PC-3 (cell line): ENCODE measurements at regions not wholly inside any gene's neighbourhood (a gene's known extent, or its start where the extent isn't known, plus 50 kb on each side); places are given as distances from the start of the nearest gene placed in this dataset.

Source experiments
- ATAC-seq: fragments of 200-7000 bp; cut with Tn5 transposase; 2 replicates; pipeline ENCODE4 v1.9.1; 2020; ENCODE audit warnings: mild to moderate bottlenecking, moderate library complexity
- BruUV-seq: library from RNA; stranded (reverse); fragments of 400-500 nt; replicated peaks from 2 replicates; lab custom pipeline; 2021; lab: Mats Ljungman, UMichigan
- CTCF ChIA-PET: fragments of 300-600 bp; sonication (Branson Sonifier 250); formaldehyde crosslinking; loops from one replicate; lab custom pipeline; 2022; ENCODE audit warnings: antibody characterized with exemption; lab: Charles Lee
- POLR2A ChIA-PET: fragments of 300-600 bp; sonication (Branson Sonifier 250); formaldehyde crosslinking; loops from one replicate; lab custom pipeline; 2022; ENCODE audit warnings: antibody characterized with exemption; ENCODE audit not compliant: unreplicated experiment; lab: Charles Lee
- DNase-seq: peaks from one replicate; pipeline ENCODE4 v3.0.0-alpha.2; 2015
- H2AFZ ChIP-seq: fragments of 300-600 bp; sonication (generic); 2 replicates; pipeline ENCODE4 v1.6.0; 2016; ENCODE audit warnings: antibody characterized with exemption, low read length
- H3F3A ChIP-seq: fragments of 300-600 bp; sonication (generic); one replicate; pipeline ENCODE4 v1.6.0; 2017; ENCODE audit warnings: antibody characterized with exemption, low read length, control low read depth, mild to moderate bottlenecking; ENCODE audit not compliant: unreplicated experiment
- H3K27ac ChIP-seq: fragments of 300-600 bp; sonication (generic); 2 replicates; pipeline ENCODE4 v1.5.1; 2016; ENCODE audit warnings: mild to moderate bottlenecking, low read length
- H3K27me3 ChIP-seq: fragments of 300-600 bp; sonication (generic); 2 replicates; pipeline ENCODE4 v1.6.1; 2016; ENCODE audit warnings: low read length, mixed read lengths
- H3K36me3 ChIP-seq: fragments of 300-600 bp; sonication (generic); 2 replicates; pipeline ENCODE4 v1.6.1; 2016; ENCODE audit warnings: low read depth, mixed run types, low read length, mixed read lengths
- H3K4me1 ChIP-seq: fragments of 300-600 bp; sonication (generic); 2 replicates; pipeline ENCODE4 v1.5.1; 2016; ENCODE audit warnings: low read length; ENCODE audit not compliant: insufficient read depth
- H3K4me2 ChIP-seq: fragments of 300-600 bp; sonication (generic); 2 replicates; pipeline ENCODE4 v1.6.0; 2016; ENCODE audit warnings: low read length
- H3K4me3 ChIP-seq: fragments of 300-600 bp; sonication (generic); 2 replicates; pipeline ENCODE4 v1.5.1; 2016; ENCODE audit warnings: mild to moderate bottlenecking, low read length, mixed read lengths
- H3K79me2 ChIP-seq: fragments of 300-600 bp; sonication (generic); 2 replicates; pipeline ENCODE4 v1.6.1; 2017; ENCODE audit warnings: low read length, mixed read lengths
- H3K9ac ChIP-seq: fragments of 300-600 bp; sonication (generic); 2 replicates; pipeline ENCODE4 v1.6.0; 2016; ENCODE audit warnings: mild to moderate bottlenecking, low read length
- H3K9me2 ChIP-seq: fragments of 300-600 bp; sonication (generic); replicated peaks from 2 replicates; pipeline ENCODE4 v1.6.1; 2016; ENCODE audit warnings: mixed run types, low read length, mixed read lengths
- H3K9me3 ChIP-seq: fragments of 300-600 bp; sonication (generic); 2 replicates; pipeline ENCODE4 v1.6.1; 2016; ENCODE audit warnings: low read length, mixed read lengths
- H4K20me1 ChIP-seq: fragments of 300-600 bp; sonication (generic); 2 replicates; pipeline ENCODE4 v1.6.1; 2016; ENCODE audit warnings: low read length, mixed read lengths
- EZH2 ChIP-seq: fragments of 300-600 bp; sonication (generic); IDR thresholded peaks from one replicate; pipeline ENCODE4 v1.6.1; 2017; ENCODE audit warnings: antibody characterized with exemption, mild to moderate bottlenecking, low read length; ENCODE audit not compliant: unreplicated experiment
- EZH2phosphoT487 ChIP-seq: fragments of 300-600 bp; sonication (generic); IDR thresholded peaks from 2 replicates; pipeline ENCODE4 v1.6.1; 2018; ENCODE audit warnings: mild to moderate bottlenecking, antibody characterized with exemption, low read length, borderline replicate concordance
- intact Hi-C: fragments of 100-400 bp; cut with micrococcal nuclease; formaldehyde crosslinking; loops from 2 replicates; pipeline ENCODE4 v1.9.0; 2023
- TF ChIP-seq, protein P1 (sequence below): fragments of 300-600 bp; sonication (generic); conservative IDR thresholded peaks from 2 replicates; pipeline ENCODE4 v1.5.1; 2017; ENCODE audit warnings: antibody characterized with exemption, low read depth, mild to moderate bottlenecking, low read length

DNA sequence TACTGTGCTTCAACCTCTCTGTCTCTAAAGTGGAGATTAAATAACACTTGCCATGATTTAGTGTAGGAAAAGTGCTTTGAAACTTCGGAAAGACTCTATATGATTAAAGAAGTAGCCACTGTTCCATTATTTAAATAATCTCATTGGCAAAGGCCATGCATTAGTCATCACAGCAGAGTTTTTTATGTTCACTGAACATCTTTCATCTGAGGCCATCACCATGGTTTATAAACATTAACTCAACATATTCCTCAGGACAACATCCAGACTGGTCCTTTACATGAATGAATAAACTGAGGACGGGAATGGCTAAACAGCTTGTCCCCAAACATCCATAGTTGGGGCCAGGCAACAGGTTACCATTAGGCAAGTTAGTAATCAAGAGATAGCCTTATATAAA lies 124.6 kb upstream of the FRMD6 start:
- intact Hi-C loops, result no loop called here
- 0 out of 2 replicates have a peak overlapping the region, but pooled peaks have one; percentile 0 for H3K27ac ChIP-seq
- H3K79me2 ChIP-seq, result no peaks in the 10 kb centered on the region
- peaks cover 17% of the 10 kb centered on the region for H3K4me1 ChIP-seq
- H4K20me1 ChIP-seq, result no peaks in the 10 kb centered on the region
- no peak for TF ChIP-seq EZH2
- no peak for TF ChIP-seq EZH2phosphoT487
- TF ChIP-seq, protein P1, sequence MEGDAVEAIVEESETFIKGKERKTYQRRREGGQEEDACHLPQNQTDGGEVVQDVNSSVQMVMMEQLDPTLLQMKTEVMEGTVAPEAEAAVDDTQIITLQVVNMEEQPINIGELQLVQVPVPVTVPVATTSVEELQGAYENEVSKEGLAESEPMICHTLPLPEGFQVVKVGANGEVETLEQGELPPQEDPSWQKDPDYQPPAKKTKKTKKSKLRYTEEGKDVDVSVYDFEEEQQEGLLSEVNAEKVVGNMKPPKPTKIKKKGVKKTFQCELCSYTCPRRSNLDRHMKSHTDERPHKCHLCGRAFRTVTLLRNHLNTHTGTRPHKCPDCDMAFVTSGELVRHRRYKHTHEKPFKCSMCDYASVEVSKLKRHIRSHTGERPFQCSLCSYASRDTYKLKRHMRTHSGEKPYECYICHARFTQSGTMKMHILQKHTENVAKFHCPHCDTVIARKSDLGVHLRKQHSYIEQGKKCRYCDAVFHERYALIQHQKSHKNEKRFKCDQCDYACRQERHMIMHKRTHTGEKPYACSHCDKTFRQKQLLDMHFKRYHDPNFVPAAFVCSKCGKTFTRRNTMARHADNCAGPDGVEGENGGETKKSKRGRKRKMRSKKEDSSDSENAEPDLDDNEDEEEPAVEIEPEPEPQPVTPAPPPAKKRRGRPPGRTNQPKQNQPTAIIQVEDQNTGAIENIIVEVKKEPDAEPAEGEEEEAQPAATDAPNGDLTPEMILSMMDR, result no peak
- H3K4me2 ChIP-seq, result no peak overlapping the region
- H2AFZ ChIP-seq, result no peak overlapping the region
- H3K36me3 ChIP-seq, result no peaks in the 10 kb centered on the region
- no peaks in the 10 kb centered on the region for H3K9me3 ChIP-seq
- no peaks in the 10 kb centered on the region for H3F3A ChIP-seq
- ATAC-seq (peak; percentile 92), DNase-seq (peak; percentile 50)
- H3K4me3 ChIP-seq, result no peak overlapping the region
- CTCF ChIA-PET, result no interaction called here
- H3K27me3 ChIP-seq, result no peaks in the 10 kb centered on the region
- POLR2A ChIA-PET, result no interaction called here
- no peaks in the 10 kb centered on the region for H3K9me2 ChIP-seq
- H3K9ac ChIP-seq, result no peak overlapping the region
- BruUV-seq, result no TSS peak

DNA sequence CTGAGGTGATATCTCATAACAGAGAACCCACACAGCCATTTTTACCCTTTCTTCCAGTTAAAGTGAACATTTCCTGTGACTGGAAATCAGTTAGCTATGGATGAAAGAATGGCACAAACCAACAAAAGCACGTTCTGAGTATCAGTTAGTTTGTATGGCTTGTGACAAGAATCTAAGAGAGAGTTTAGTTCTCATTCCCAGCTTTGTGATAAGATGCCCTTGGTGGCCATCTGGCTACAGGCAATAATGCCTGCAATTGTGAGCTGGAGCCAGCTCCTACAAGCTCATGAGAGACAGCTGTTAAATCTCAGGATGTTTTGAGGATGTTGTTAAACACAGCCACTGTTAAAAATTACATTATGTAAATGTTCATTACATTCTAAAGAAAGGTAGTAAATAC lies 122.0 kb upstream of the FRMD6 start:
- H3K36me3 ChIP-seq, result no peaks in the 10 kb centered on the region
- CTCF ChIA-PET, result no interaction called here
- H2AFZ ChIP-seq, result no peak overlapping the region
- BruUV-seq, result no TSS peak
- peaks cover 32% of the 10 kb centered on the region for H3K4me1 ChIP-seq
- DNase-seq, result no peak
- no peaks in the 10 kb centered on the region for H3K27me3 ChIP-seq
- no peaks in the 10 kb centered on the region for H3K9me3 ChIP-seq
- H3K27ac ChIP-seq, result no peak overlapping the region
- H3F3A ChIP-seq, result peaks cover 17% of the 10 kb centered on the region
- no peaks in the 10 kb centered on the region for H3K9me2 ChIP-seq
- no peak for ATAC-seq
- TF ChIP-seq EZH2 (no peak), EZH2phosphoT487 (no peak)
- TF ChIP-seq, protein P1, result no peak
- POLR2A ChIA-PET, result no interaction called here
- intact Hi-C loops, result loop anchor here (5.0 kb wide), 2 partner anchors 72 to 222 kb away; no protein-coding TSS in a partner anchor
- no peak overlapping the region for H3K9ac ChIP-seq
- H3K79me2 ChIP-seq, result no peaks in the 10 kb centered on the region
- no peak overlapping the region for H3K4me2 ChIP-seq
- H4K20me1 ChIP-seq, result no peaks in the 10 kb centered on the region
- no peak overlapping the region for H3K4me3 ChIP-seq

DNA sequence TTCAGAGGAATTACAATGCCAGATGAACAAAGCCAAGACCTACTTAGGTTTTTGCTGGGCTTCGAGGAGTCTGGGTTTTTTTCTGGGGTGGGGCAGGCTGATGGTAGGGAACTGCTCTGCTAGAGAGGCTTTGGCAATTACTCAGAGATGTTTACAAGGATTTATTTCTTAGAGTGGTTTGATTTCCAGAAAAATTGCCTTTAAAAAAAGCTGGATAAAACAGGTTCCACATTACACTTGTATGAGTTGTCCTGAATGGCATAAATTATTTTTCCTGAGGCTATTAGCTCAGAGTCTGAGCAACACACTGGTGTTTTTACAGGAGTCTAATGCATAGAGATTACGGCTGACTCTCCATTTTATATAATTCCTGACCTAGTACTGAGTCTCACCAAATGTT lies 118.5 kb upstream of the FRMD6 start:
- Histone ChIP-seq H4K20me1 (no peaks in the 10 kb centered on the region), H3F3A (peaks cover 26% of the 10 kb centered on the region), H3K9me3 (no peaks in the 10 kb centered on the region), H3K4me1 (peaks cover 31% of the 10 kb centered on the region), H3K9me2 (no peaks in the 10 kb centered on the region), H3K36me3 (peaks cover 2% of the 10 kb centered on the region; the same call in 1 of the 2 replicates), H2AFZ (0 out of 2 replicates have a peak overlapping the region, but pooled peaks have one; percentile 0), H3K27ac (peak overlapping the region; percentile 96), H3K4me3 (no peak overlapping the region), H3K9ac (peak overlapping the region; percentile 85), H3K79me2 (no peaks in the 10 kb centered on the region), H3K4me2 (peak overlapping the region; percentile 63), H3K27me3 (no peaks in the 10 kb centered on the region)
- TF ChIP-seq EZH2phosphoT487 (no peak), EZH2 (no peak)
- TF ChIP-seq, protein P1, result no peak
- intact Hi-C loops, result loop anchor here (1.0 to 5.0 kb wide), 6 partner anchors 14 to 226 kb away; no protein-coding TSS in a partner anchor
- ChIA-PET CTCF (interaction anchor here (0.6 to 1.8 kb wide), 4 partner anchors 13 to 249 kb away, joined by 3 to 15 read pairs (median 3); partner anchors contain the start of gene FRMD6), POLR2A (interaction anchor here (0.5 to 1.5 kb wide), 12 partner anchors 16 to 1030 kb away, joined by 3 to 17 read pairs (median 4); partner anchors contain the start of gene FRMD6)
- peak; percentile 99 for DNase-seq
- peak; percentile 80 for ATAC-seq
- no TSS peak for BruUV-seq
